ENCODE measurements at regions not wholly inside any gene's neighbourhood (a gene's known extent, or its start where the extent isn't known, plus 50 kb on each side); places are given as distances from the start of the nearest gene placed in this dataset.

GRCh38 chr1:192066202-192066601 is 92.1 kb upstream of the RGS18 start:
- 80 to 89% methylated on average over 4 of the region's 4 CpGs for WGBS, 2 donors
- no peak for TF ChIP-seq EP300 (IDR thresholded peaks at IDR 0.05)
- no peak for TF ChIP-seq CTCF (IDR thresholded peaks at IDR 0.05)
- TF ChIP-seq POLR2AphosphoS5 (IDR thresholded peaks at IDR 0.05) = no peak
- TF ChIP-seq POLR2A (IDR thresholded peaks at IDR 0.05) = no peak
- intact Hi-C loops (cut with DNase I) = no loop called here
- no peaks in the 10 kb centered on the region for H3K4me1 ChIP-seq
- DNase-seq = no peak
- no peaks in the 10 kb centered on the region for H3K9me3 ChIP-seq
- no peaks in the 10 kb centered on the region for H3K27me3 ChIP-seq
- H3K4me3 ChIP-seq = no peak overlapping the region
- H3K27ac ChIP-seq = no peak overlapping the region
- no peaks in the 10 kb centered on the region for H3K36me3 ChIP-seq

GRCh38 chr1:192067360-192067759 is 90.9 kb upstream of the RGS18 start:
- DNase-seq = no peak
- H3K4me1 ChIP-seq = no peaks in the 10 kb centered on the region
- intact Hi-C loops (cut with DNase I) = no loop called here
- H3K9me3 ChIP-seq = no peaks in the 10 kb centered on the region
- no peaks in the 10 kb centered on the region for H3K27me3 ChIP-seq
- no peaks in the 10 kb centered on the region for H3K36me3 ChIP-seq
- TF ChIP-seq CTCF (IDR thresholded peaks at IDR 0.05) = no peak
- no peak for TF ChIP-seq POLR2A (IDR thresholded peaks at IDR 0.05)
- TF ChIP-seq EP300 (IDR thresholded peaks at IDR 0.05) = no peak
- no peak for TF ChIP-seq POLR2AphosphoS5 (IDR thresholded peaks at IDR 0.05)
- no peak overlapping the region for H3K4me3 ChIP-seq
- 77 to 84% methylated on average over 3 of the region's 3 CpGs for WGBS, 2 donors
- no peak overlapping the region for H3K27ac ChIP-seq

- no peaks in the 10 kb centered on the region for H3K9me3 ChIP-seq
- WGBS, 2 donors = 83 to 88% methylated on average over 2 of the region's 2 CpGs
- H3K4me1 ChIP-seq = no peaks in the 10 kb centered on the region
- intact Hi-C loops (cut with DNase I) = no loop called here
- TF ChIP-seq CTCF (IDR thresholded peaks at IDR 0.05) (no peak), POLR2A (IDR thresholded peaks at IDR 0.05) (no peak), POLR2AphosphoS5 (IDR thresholded peaks at IDR 0.05) (no peak), EP300 (IDR thresholded peaks at IDR 0.05) (no peak)
- H3K27me3 ChIP-seq = no peaks in the 10 kb centered on the region
- H3K27ac ChIP-seq = no peak overlapping the region
- no peak for DNase-seq
- no peak overlapping the region for H3K4me3 ChIP-seq
- no peaks in the 10 kb centered on the region for H3K36me3 ChIP-seq
These were observed 88.0 kb upstream of the RGS18 start for GRCh38 chr1:192070213-192070612.

- no peak for TF ChIP-seq POLR2A (IDR thresholded peaks at IDR 0.05)
- TF ChIP-seq POLR2AphosphoS5 (IDR thresholded peaks at IDR 0.05) = no peak
- TF ChIP-seq EP300 (IDR thresholded peaks at IDR 0.05) = no peak
- TF ChIP-seq CTCF (IDR thresholded peaks at IDR 0.05) = no peak
- Histone ChIP-seq H3K27ac (no peak overlapping the region), H3K4me3 (no peak overlapping the region), H3K27me3 (no peaks in the 10 kb centered on the region), H3K36me3 (no peaks in the 10 kb centered on the region), H3K4me1 (peaks cover 0 to 9% (median 0%) of the 10 kb centered on the region in 4 donors), H3K9me3 (no peaks in the 10 kb centered on the region)
- DNase-seq = no peak
- intact Hi-C loops (cut with DNase I) = no loop called here
- WGBS, 2 donors = 79 to 84% methylated on average over 2 of the region's 2 CpGs
These were observed 77.6 kb upstream of the RGS18 start for GRCh38 chr1:192080684-192081083.

GRCh38 chr1:192081359-192081758 is 76.9 kb upstream of the RGS18 start:
- H3K27ac ChIP-seq = no peak overlapping the region
- H3K9me3 ChIP-seq = no peaks in the 10 kb centered on the region
- DNase-seq = no peak
- no peak for TF ChIP-seq EP300 (IDR thresholded peaks at IDR 0.05)
- intact Hi-C loops (cut with DNase I) = no loop called here
- peaks cover 0 to 9% (median 0%) of the 10 kb centered on the region in 4 donors for H3K4me1 ChIP-seq
- no peaks in the 10 kb centered on the region for H3K36me3 ChIP-seq
- no peak overlapping the region for H3K4me3 ChIP-seq
- H3K27me3 ChIP-seq = no peaks in the 10 kb centered on the region
